Activated CD8-positive, alpha-beta T cell treated with anti-CD3 and anti-CD28 coated beads for 36 hours (primary cell): ENCODE measurements at regions not wholly inside any gene's neighbourhood (a gene's known extent, or its start where the extent isn't known, plus 50 kb on each side); places are given as distances from the start of the nearest gene placed in this dataset.

ENCODE experiments used
- ATAC-seq: fragments of 200-7000 bp; cut with Tn5 transposase; one replicate; pipeline ENCODE4 v1.10.0; 2021; ENCODE audit warnings: mild to moderate bottlenecking, moderate library complexity
- CTCF ChIA-PET: fragments of 350-600 bp; sonication (Branson Sonifier 250); formaldehyde crosslinking; loops from one replicate; lab custom pipeline; 2021; ENCODE audit warnings: antibody characterized with exemption; lab: Charles Lee
- POLR2A ChIA-PET: fragments of 350-600 bp; sonication (Branson Sonifier 250); formaldehyde crosslinking; loops from one replicate; lab custom pipeline; 2021; ENCODE audit warnings: antibody characterized with exemption; lab: Charles Lee
- DNase-seq: peaks from one replicate; pipeline ENCODE4 v3.0.0-alpha.2; 2020
- H3K27ac Mint-ChIP-seq: one replicate; pipeline ENCODE4 v1.8.0; 2021; ENCODE audit warnings: mild to moderate bottlenecking, mixed read lengths
- H3K27me3 Mint-ChIP-seq: one replicate; pipeline ENCODE4 v1.8.0; 2021; ENCODE audit warnings: mixed read lengths
- H3K36me3 Mint-ChIP-seq: one replicate; pipeline ENCODE4 v1.8.0; 2021; ENCODE audit warnings: low read depth, mixed read lengths
- H3K4me1 Mint-ChIP-seq: one replicate; pipeline ENCODE4 v1.8.0; 2021; ENCODE audit warnings: low read depth, mixed read lengths
- H3K4me3 Mint-ChIP-seq: one replicate; pipeline ENCODE4 v1.8.0; 2021; ENCODE audit warnings: mild to moderate bottlenecking, moderate library complexity, mixed read lengths
- H3K9me3 Mint-ChIP-seq: one replicate; pipeline ENCODE4 v1.8.0; 2021; ENCODE audit warnings: mixed read lengths
- intact Hi-C: fragments of 100-400 bp; cut with micrococcal nuclease; formaldehyde crosslinking; loops from one replicate; pipeline ENCODE4 v1.10.0; 2022
- TF ChIP-seq, protein P1 (sequence below): fragments of 200-600 bp; IDR thresholded peaks from one replicate; pipeline ENCODE4 v1.8.0; 2022; ENCODE audit warnings: antibody characterized with exemption, mild to moderate bottlenecking

- Mint-ChIP-seq H3K27ac (no peak overlapping the region), H3K27me3 (peaks cover 2% of the 10 kb centered on the region), H3K36me3 (no peaks in the 10 kb centered on the region), H3K9me3 (no peaks in the 10 kb centered on the region), H3K4me1 (no peaks in the 10 kb centered on the region), H3K4me3 (no peak overlapping the region)
- ATAC-seq (no peak), DNase-seq (no peak)
- intact Hi-C loops, result no loop called here
- TF ChIP-seq, protein P1, sequence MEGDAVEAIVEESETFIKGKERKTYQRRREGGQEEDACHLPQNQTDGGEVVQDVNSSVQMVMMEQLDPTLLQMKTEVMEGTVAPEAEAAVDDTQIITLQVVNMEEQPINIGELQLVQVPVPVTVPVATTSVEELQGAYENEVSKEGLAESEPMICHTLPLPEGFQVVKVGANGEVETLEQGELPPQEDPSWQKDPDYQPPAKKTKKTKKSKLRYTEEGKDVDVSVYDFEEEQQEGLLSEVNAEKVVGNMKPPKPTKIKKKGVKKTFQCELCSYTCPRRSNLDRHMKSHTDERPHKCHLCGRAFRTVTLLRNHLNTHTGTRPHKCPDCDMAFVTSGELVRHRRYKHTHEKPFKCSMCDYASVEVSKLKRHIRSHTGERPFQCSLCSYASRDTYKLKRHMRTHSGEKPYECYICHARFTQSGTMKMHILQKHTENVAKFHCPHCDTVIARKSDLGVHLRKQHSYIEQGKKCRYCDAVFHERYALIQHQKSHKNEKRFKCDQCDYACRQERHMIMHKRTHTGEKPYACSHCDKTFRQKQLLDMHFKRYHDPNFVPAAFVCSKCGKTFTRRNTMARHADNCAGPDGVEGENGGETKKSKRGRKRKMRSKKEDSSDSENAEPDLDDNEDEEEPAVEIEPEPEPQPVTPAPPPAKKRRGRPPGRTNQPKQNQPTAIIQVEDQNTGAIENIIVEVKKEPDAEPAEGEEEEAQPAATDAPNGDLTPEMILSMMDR, result no peak
- ChIA-PET POLR2A (no interaction called here), CTCF (no interaction called here)
Observed at GRCh38 chr2:65501836-65502235, 69.4 kb upstream of the SPRED2 start.

- TF ChIP-seq, protein P1, result no peak
- H3K9me3 Mint-ChIP-seq, result no peaks in the 10 kb centered on the region
- peaks cover 4% of the 10 kb centered on the region for H3K27me3 Mint-ChIP-seq
- DNase-seq (no peak), ATAC-seq (no peak)
- H3K4me1 Mint-ChIP-seq, result no peaks in the 10 kb centered on the region
- POLR2A ChIA-PET, result no interaction called here
- CTCF ChIA-PET, result interaction anchor here (1.3 kb wide), 1 partner anchor 10 kb away, joined by 4 read pairs; no protein-coding TSS in a partner anchor
- no peaks in the 10 kb centered on the region for H3K36me3 Mint-ChIP-seq
- no peak overlapping the region for H3K4me3 Mint-ChIP-seq
- intact Hi-C loops, result no loop called here
- no peak overlapping the region for H3K27ac Mint-ChIP-seq
Observed at GRCh38 chr2:65501074-65501473, 68.7 kb upstream of the SPRED2 start.

- Mint-ChIP-seq H3K27me3 (peaks cover 4% of the 10 kb centered on the region), H3K4me1 (no peaks in the 10 kb centered on the region), H3K36me3 (no peaks in the 10 kb centered on the region), H3K9me3 (no peaks in the 10 kb centered on the region), H3K27ac (no peak overlapping the region), H3K4me3 (no peak overlapping the region)
- no peak for DNase-seq
- POLR2A ChIA-PET, result no interaction called here
- TF ChIP-seq, protein P1, result no peak
- ATAC-seq, result no peak
- intact Hi-C loops, result no loop called here
- CTCF ChIA-PET, result interaction anchor here (1.3 kb wide), 1 partner anchor 11 kb away, joined by 4 read pairs; no protein-coding TSS in a partner anchor
Observed at GRCh38 chr2:65500310-65501040, 68.1 kb upstream of the SPRED2 start.

DNA sequence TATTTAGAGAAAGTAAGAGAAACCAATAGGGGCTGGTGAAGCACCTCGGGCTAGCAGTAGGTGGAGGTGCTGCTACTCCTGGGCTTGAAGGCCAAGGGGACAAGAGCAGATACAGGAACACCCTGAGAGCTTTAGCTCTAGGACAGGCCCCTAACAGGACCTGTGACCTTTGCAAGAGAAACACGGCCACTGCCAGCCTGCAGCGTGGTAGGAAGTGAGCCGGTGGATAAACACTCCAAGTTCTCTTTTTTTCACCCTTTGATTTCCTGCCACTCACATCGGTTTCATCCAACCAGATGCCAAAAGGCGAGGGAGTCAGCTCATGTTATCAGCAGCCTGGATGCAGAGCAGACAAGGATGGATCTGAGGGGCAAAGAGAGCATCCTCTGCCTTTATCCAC, 66.8 kb upstream of the SPRED2 start:
- no peak for DNase-seq
- no peak overlapping the region for H3K27ac Mint-ChIP-seq
- CTCF ChIA-PET, result no interaction called here

DNA sequence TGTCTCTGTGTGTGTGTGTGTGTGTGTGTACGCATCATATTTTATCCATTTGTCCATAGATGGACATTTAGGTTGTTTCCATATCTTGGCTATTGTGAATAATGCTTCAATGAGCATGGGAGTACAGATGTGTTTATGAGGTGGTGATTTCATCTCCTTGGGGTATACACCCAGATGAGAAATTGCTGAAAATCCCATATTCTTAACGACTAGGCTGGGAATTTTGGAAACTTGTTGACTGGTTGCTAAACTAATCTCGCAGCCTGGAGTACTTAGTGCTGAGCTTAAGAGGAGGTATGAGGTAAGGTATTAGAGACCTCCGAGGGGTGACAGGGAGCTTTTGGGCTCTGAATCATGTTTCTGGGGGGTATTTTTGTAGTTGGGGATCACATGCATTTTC, 66.0 kb upstream of the SPRED2 start:
- peaks cover 4% of the 10 kb centered on the region for H3K27me3 Mint-ChIP-seq
- no peaks in the 10 kb centered on the region for H3K36me3 Mint-ChIP-seq
- no peak for DNase-seq
- ChIA-PET CTCF (no interaction called here), POLR2A (no interaction called here)
- no peaks in the 10 kb centered on the region for H3K9me3 Mint-ChIP-seq
- ATAC-seq, result no peak
- intact Hi-C loops, result no loop called here
- TF ChIP-seq, protein P1, result no peak
- no peaks in the 10 kb centered on the region for H3K4me1 Mint-ChIP-seq
- H3K4me3 Mint-ChIP-seq, result no peak overlapping the region
- no peak overlapping the region for H3K27ac Mint-ChIP-seq

More for the DNA sequence above, 66.8 kb upstream of the SPRED2 start:
- TF ChIP-seq, protein P1, result no peak
- H3K36me3 Mint-ChIP-seq, result no peaks in the 10 kb centered on the region
- H3K4me1 Mint-ChIP-seq, result no peaks in the 10 kb centered on the region
- no peaks in the 10 kb centered on the region for H3K9me3 Mint-ChIP-seq
- POLR2A ChIA-PET, result no interaction called here
- intact Hi-C loops, result no loop called here
- no peak for ATAC-seq
- H3K4me3 Mint-ChIP-seq, result no peak overlapping the region
- H3K27me3 Mint-ChIP-seq, result peaks cover 4% of the 10 kb centered on the region
